ENCODE measurements at regions not wholly inside any gene's neighbourhood (a gene's known extent, or its start where the extent isn't known, plus 50 kb on each side); places are given as distances from the start of the nearest gene placed in this dataset.

- no peak for TF ChIP-seq CTCF (IDR thresholded peaks at IDR 0.05)
- TF ChIP-seq POLR2A (IDR thresholded peaks at IDR 0.05), result no peak
These were observed 127.5 kb upstream of the PCLO start for GRCh38 chr7:83290211-83290610.

Data from lower leg skin (tissue), 3 donors.